Activated T-cell treated with anti-CD3 and anti-CD28 coated beads, Interleukin-2, amount 50 U/mL, for 48 hours (primary cell): ENCODE measurements at regions not wholly inside any gene's neighbourhood (a gene's known extent, or its start where the extent isn't known, plus 50 kb on each side); places are given as distances from the start of the nearest gene placed in this dataset.

ENCODE experiments used
- DNase-seq, 2 experiments: peaks; one replicate each; pipeline ENCODE4 v3.0.0-alpha.2; 2020

GRCh38 chr2:238985041-238985729 lies 137.3 kb downstream of the TWIST2 start:
- DNase-seq = no peak

DNA sequence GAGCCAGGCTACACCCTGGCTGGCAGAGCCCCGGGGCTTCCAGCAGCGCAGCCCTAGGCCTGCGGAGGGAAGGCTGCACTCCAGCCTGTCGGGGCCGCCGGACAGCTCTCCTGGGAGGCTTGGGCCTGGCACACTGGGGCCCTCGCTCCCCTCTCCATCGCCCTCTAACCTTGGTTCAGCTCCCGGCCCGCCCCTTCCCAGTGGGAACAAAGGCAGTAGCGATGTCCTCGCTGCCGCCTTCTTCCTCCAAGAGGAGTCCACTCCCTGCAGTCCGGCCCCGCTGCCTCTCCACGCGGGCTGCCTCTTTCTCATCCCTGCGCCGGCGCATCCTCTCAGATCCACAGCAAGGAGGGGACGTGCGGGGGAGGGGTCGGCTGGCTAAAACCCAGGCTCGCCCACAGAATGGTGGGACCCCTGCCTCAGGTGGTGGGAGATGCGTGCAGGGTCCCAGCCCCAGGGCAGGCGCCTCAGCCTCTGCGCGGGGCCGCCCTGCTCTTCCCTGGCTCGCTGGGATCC lies 138.1 kb downstream of the TWIST2 start:
- no peak for DNase-seq

- no peak for DNase-seq
These were observed 138.8 kb downstream of the TWIST2 start for GRCh38 chr2:238986491-238987351.

DNA sequence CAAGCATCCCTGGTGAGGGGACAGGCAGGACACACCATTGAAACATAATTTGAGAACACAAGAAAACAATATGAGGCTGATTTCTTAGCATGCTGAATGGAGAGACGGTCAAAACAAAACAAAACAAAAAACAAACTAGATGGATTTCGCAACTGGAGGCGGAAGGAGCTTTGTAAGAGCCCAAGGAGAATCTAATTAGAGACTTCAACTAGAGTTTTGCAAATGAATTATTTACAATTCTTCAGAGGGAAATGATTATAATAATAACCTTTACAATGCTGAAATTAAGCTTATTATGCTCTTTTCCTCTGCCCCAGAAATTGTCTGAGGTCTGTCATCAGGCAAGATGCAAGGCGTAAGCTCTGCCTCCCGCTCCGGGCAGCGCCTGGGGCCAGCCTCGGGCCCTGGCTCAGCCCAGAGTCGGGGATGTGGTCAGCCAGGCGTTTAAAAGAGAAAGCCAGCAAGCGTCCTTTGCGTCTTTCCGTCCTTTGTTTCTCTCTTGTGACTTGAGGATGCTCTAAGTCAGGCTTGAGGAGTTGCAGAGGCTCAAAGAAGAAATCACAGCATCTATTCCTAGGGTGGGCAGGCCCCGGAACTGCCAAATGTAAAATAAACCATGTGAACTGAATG lies 139.6 kb downstream of the TWIST2 start:
- DNase-seq = no peak

GRCh38 chr2:238988105-238988504 lies 140.2 kb downstream of the TWIST2 start:
- no peak for DNase-seq

GRCh38 chr2:238988752-238989151 lies 140.9 kb downstream of the TWIST2 start:
- DNase-seq = no peak

DNA sequence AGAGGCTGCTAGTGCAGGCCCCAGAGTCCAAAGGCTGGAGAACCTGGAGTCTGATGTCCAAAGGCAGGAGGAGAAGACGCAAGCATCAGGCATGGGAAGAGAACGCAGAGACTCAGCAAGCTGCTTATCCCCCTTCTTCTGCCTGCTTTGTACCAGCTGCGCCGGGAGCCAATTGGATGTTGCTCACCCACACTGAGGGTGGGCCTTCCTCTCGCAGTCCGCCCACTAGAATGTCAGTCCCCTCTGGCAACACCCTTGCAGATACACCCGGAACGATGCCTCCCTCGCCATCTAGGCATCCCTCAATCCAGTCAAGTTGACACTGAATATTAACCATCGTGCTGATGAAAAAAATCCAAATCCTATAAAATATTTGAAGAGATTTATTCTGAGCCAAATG lies 141.6 kb downstream of the TWIST2 start:
- no peak for DNase-seq

- DNase-seq = no peak
These were observed 146.5 kb downstream of the TWIST2 start for GRCh38 chr2:238994432-238994831.

- no peak for DNase-seq
These were observed 147.0 kb downstream of the TWIST2 start for GRCh38 chr2:238994876-238995275.

GRCh38 chr2:238995634-238996033 lies 147.7 kb downstream of the TWIST2 start:
- no peak for DNase-seq

- DNase-seq = no peak
These were observed 148.6 kb downstream of the TWIST2 start for GRCh38 chr2:238996331-238997136.

GRCh38 chr2:238997137-238997390 lies 149.2 kb downstream of the TWIST2 start:
- DNase-seq = no peak

- no peak for DNase-seq
These were observed 149.8 kb downstream of the TWIST2 start for GRCh38 chr2:238997684-238998083.
